H1 (cell line): ENCODE measurements at regions not wholly inside any gene's neighbourhood (a gene's known extent, or its start where the extent isn't known, plus 50 kb on each side); places are given as distances from the start of the nearest gene placed in this dataset.

Experiments
- CHD1 ChIP-seq: IDR thresholded peaks from 2 replicates; pipeline ENCODE4 v1.6.1; 2012; ENCODE audit warnings: low read depth, low read length, improper control_type of control experiment
- EP300 ChIP-seq, 2 experiments: IDR thresholded peaks; 1 replicate in 1 of 2; 2 replicates in 1 of 2; pipeline ENCODE4 v1.6.1; 2011 to 2012; ENCODE audit warnings: low read depth in 2 of 2, low read length in 2 of 2, mild to moderate bottlenecking in 2 of 2, borderline replicate concordance in 1 of 2, inconsistent platforms in 1 of 2, moderate library complexity in 1 of 2
- EZH2 ChIP-seq: fragments of 200-600 bp; sonication (generic); IDR thresholded peaks from 2 replicates; pipeline ENCODE4 v1.7.1; 2012; ENCODE audit warnings: low read depth, mild to moderate bottlenecking, moderate library complexity, low read length, inconsistent platforms; ENCODE audit not compliant: severe bottlenecking
- HDAC2 ChIP-seq, 2 experiments: fragments of 300-600 bp in 1 of 2; sonication (generic) in 1 of 2; IDR thresholded peaks; 2 replicates each; pipeline ENCODE4 v1.6.1; 2011 to 2012; ENCODE audit warnings: low read depth in 2 of 2, low read length in 2 of 2, mild to moderate bottlenecking in 2 of 2, moderate library complexity in 2 of 2, borderline replicate concordance in 1 of 2, inconsistent platforms in 1 of 2
- JUN ChIP-seq: IDR thresholded peaks from 2 replicates; pipeline ENCODE4 v1.6.1; 2011; ENCODE audit warnings: low read depth, mild to moderate bottlenecking, improper control_type of control experiment, low read length
- MAFK ChIP-seq: IDR thresholded peaks from 2 replicates; pipeline ENCODE4 v1.6.1; 2012; ENCODE audit warnings: low read depth, mild to moderate bottlenecking, improper control_type of control experiment, low read length
- RNF2 ChIP-seq: fragments of 200-900, 300-1000 bp; sonication (generic); IDR thresholded peaks from 2 replicates; pipeline ENCODE4 v1.7.1; 2016; ENCODE audit warnings: borderline replicate concordance, low read depth, mild to moderate bottlenecking, antibody characterized with exemption, low read length; ENCODE audit not compliant: poor library complexity, severe bottlenecking; ENCODE audit errors: missing control alignments
- TF ChIP-seq, protein P1 (sequence below), 3 experiments: IDR thresholded peaks; 1 replicate in 2 of 3; 2 replicates in 1 of 3; pipeline versions ENCODE4 v1.5.1 to v1.6.1; 2011; ENCODE audit warnings: low read length in 3 of 3, mild to moderate bottlenecking in 3 of 3, inconsistent platforms in 2 of 3, low read depth in 1 of 3, moderate library complexity in 1 of 3; ENCODE audit not compliant: insufficient read depth in 1 of 3; ENCODE audit errors: control extremely low read depth in 1 of 3

DNA sequence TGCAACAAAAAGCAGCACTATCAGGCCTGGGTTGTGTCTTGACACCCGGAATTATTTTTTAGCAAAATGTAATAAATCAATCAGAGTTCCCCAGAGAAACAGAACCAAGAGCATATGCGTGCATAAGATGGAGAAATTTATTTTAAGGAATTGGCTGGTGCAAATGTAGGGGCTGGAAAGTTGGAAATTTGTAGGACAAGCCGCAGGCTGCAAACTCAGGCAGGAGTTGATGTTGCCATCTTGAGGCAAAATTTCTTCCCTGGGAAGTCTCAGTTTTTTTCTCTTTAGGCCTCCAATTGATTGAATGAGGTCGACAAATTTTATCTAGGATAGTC, 158.9 kb upstream of the FAM20A start:
- TF ChIP-seq, protein P1, sequence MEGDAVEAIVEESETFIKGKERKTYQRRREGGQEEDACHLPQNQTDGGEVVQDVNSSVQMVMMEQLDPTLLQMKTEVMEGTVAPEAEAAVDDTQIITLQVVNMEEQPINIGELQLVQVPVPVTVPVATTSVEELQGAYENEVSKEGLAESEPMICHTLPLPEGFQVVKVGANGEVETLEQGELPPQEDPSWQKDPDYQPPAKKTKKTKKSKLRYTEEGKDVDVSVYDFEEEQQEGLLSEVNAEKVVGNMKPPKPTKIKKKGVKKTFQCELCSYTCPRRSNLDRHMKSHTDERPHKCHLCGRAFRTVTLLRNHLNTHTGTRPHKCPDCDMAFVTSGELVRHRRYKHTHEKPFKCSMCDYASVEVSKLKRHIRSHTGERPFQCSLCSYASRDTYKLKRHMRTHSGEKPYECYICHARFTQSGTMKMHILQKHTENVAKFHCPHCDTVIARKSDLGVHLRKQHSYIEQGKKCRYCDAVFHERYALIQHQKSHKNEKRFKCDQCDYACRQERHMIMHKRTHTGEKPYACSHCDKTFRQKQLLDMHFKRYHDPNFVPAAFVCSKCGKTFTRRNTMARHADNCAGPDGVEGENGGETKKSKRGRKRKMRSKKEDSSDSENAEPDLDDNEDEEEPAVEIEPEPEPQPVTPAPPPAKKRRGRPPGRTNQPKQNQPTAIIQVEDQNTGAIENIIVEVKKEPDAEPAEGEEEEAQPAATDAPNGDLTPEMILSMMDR (IDR thresholded peaks at IDR 0.05; ENCODE audit: control extremely low read depth in 1 of 3, insufficient read depth in 1 of 3, low read depth in 1 of 3, low read length in 3 of 3) = no peak
- TF ChIP-seq HDAC2 (IDR thresholded peaks at IDR 0.05; ENCODE audit: borderline replicate concordance in 1 of 2, low read depth in 2 of 2, low read length in 2 of 2) (no peak), JUN (no peak), EZH2 (no peak), RNF2 (no peak), EP300 (IDR thresholded peaks at IDR 0.05; ENCODE audit: borderline replicate concordance in 1 of 2, low read depth in 2 of 2, low read length in 2 of 2) (no peak), MAFK (no peak), CHD1 (no peak)
